H9 (cell line): ENCODE measurements at regions not wholly inside any gene's neighbourhood (a gene's known extent, or its start where the extent isn't known, plus 50 kb on each side); places are given as distances from the start of the nearest gene placed in this dataset.

Experiments
- DNase-seq: peaks from one replicate; pipeline ENCODE4 v3.0.0-alpha.2; 2017
- H2AFZ ChIP-seq: one replicate; pipeline ENCODE4 v1.6.1; 2013; ENCODE audit warnings: mild to moderate bottlenecking, low read length, control low read depth, moderate library complexity
- H2AK5ac ChIP-seq: 2 replicates; pipeline ENCODE4 v1.6.1; 2013; ENCODE audit warnings: low read length, control low read depth, mixed read lengths; ENCODE audit not compliant: insufficient read length
- H2BK120ac ChIP-seq: one replicate; pipeline ENCODE4 v1.6.1; 2013; ENCODE audit warnings: low read depth, mild to moderate bottlenecking, low read length, control low read depth, inconsistent platforms; ENCODE audit not compliant: poor library complexity, severe bottlenecking
- H2BK12ac ChIP-seq: 2 replicates; pipeline ENCODE4 v1.6.1; 2013; ENCODE audit warnings: low read length, control low read depth, mixed read lengths, low read depth; ENCODE audit not compliant: insufficient read length
- H2BK15ac ChIP-seq: 2 replicates; pipeline ENCODE4 v1.6.1; 2013; ENCODE audit warnings: low read depth, low read length, control low read depth
- H2BK20ac ChIP-seq: one replicate; pipeline ENCODE4 v1.6.1; 2013; ENCODE audit warnings: low read depth, mild to moderate bottlenecking, low read length, control low read depth, inconsistent platforms; ENCODE audit not compliant: poor library complexity, severe bottlenecking
- H2BK5ac ChIP-seq: 2 replicates; pipeline ENCODE4 v1.6.1; 2013; ENCODE audit warnings: low read length, control low read depth, mixed read lengths; ENCODE audit not compliant: insufficient read length
- H3K14ac ChIP-seq: 2 replicates; pipeline ENCODE4 v1.6.1; 2013; ENCODE audit warnings: low read length, control low read depth; ENCODE audit not compliant: insufficient read depth
- H3K18ac ChIP-seq: 2 replicates; pipeline ENCODE4 v1.6.1; 2013; ENCODE audit warnings: low read depth, mild to moderate bottlenecking, mixed read lengths, low read length, control low read depth; ENCODE audit not compliant: insufficient read length
- H3K23ac ChIP-seq: 2 replicates; pipeline ENCODE4 v1.6.1; 2013; ENCODE audit warnings: low read length, control low read depth, mixed read lengths, low read depth; ENCODE audit not compliant: insufficient read length
- H3K23me2 ChIP-seq: 2 replicates; pipeline ENCODE4 v1.6.1; 2013; ENCODE audit warnings: low read depth, mild to moderate bottlenecking, mixed read lengths, low read length, control low read depth; ENCODE audit not compliant: insufficient read length, poor library complexity, severe bottlenecking
- H3K27ac ChIP-seq: 2 replicates; pipeline ENCODE4 v1.5.1; 2013; ENCODE audit warnings: low read length, control low read depth, mixed read lengths, low read depth; ENCODE audit not compliant: insufficient read length
- H3K27me3 ChIP-seq: 2 replicates; pipeline ENCODE4 v1.6.1; 2013; ENCODE audit warnings: low read length, control low read depth, inconsistent platforms; ENCODE audit not compliant: insufficient read depth
- H3K4ac ChIP-seq: 2 replicates; pipeline ENCODE4 v1.6.1; 2013; ENCODE audit warnings: low read depth, mild to moderate bottlenecking, control low read depth, inconsistent platforms, low read length, moderate library complexity
- H3K4me1 ChIP-seq: 2 replicates; pipeline ENCODE4 v1.6.1; 2013; ENCODE audit warnings: low read length, control low read depth, inconsistent platforms; ENCODE audit not compliant: insufficient read depth
- H3K4me2 ChIP-seq: 2 replicates; pipeline ENCODE4 v1.6.1; 2013; ENCODE audit warnings: low read length, control low read depth, mixed read lengths; ENCODE audit not compliant: insufficient read length, insufficient read depth
- H3K56ac ChIP-seq: 2 replicates; pipeline ENCODE4 v1.6.1; 2013; ENCODE audit warnings: low read depth, mild to moderate bottlenecking, mixed read lengths, low read length, control low read depth; ENCODE audit not compliant: insufficient read length
- H3K79me1 ChIP-seq: 2 replicates; pipeline ENCODE4 v1.6.1; 2013; ENCODE audit warnings: low read depth, mild to moderate bottlenecking, moderate library complexity, low read length, control low read depth, inconsistent platforms; ENCODE audit not compliant: insufficient read depth, poor library complexity, severe bottlenecking
- H3K79me2 ChIP-seq: 2 replicates; pipeline ENCODE4 v1.6.1; 2013; ENCODE audit warnings: low read length, control low read depth, inconsistent platforms; ENCODE audit not compliant: insufficient read depth
- H3K9ac ChIP-seq: 2 replicates; pipeline ENCODE4 v1.6.1; 2013; ENCODE audit warnings: low read length, control low read depth, mixed read lengths; ENCODE audit not compliant: insufficient read length; ENCODE audit errors: extremely low read depth
- H3K9me3 ChIP-seq: one replicate; pipeline ENCODE4 v1.6.1; 2013; ENCODE audit warnings: low read depth, low read length, inconsistent platforms; ENCODE audit not compliant: control insufficient read depth
- H3T11ph ChIP-seq: one replicate; pipeline ENCODE4 v1.6.1; 2013; ENCODE audit warnings: mild to moderate bottlenecking, low read length, control low read depth, inconsistent platforms
- H4K20me1 ChIP-seq: one replicate; pipeline ENCODE4 v1.6.1; 2013; ENCODE audit not compliant: control insufficient read depth, insufficient read length, insufficient read depth
- H4K5ac ChIP-seq: 2 replicates; pipeline ENCODE4 v1.6.1; 2013; ENCODE audit warnings: low read depth, mild to moderate bottlenecking, mixed read lengths, low read length, control low read depth; ENCODE audit not compliant: insufficient read length
- H4K8ac ChIP-seq: replicated peaks from 2 replicates; pipeline ENCODE4 v1.6.1; 2013; ENCODE audit warnings: low read length, control low read depth, mixed read lengths, low read depth; ENCODE audit not compliant: insufficient read length
- H4K91ac ChIP-seq: 2 replicates; pipeline ENCODE4 v1.6.1; 2013; ENCODE audit warnings: low read depth, mild to moderate bottlenecking, moderate library complexity, mixed read lengths, low read length, control low read depth; ENCODE audit not compliant: insufficient read length
- H3K27ac Mint-ChIP-seq, 3 experiments: 2 replicates in 2 of 3; 3 replicates in 1 of 3; pipeline ENCODE4 v1.8.0; 2020 to 2021; ENCODE audit warnings: mixed read lengths in 3 of 3, mild to moderate bottlenecking in 1 of 3, moderate library complexity in 1 of 3
- H3K27me3 Mint-ChIP-seq: 2 replicates; pipeline ENCODE4 v1.8.0; 2021; ENCODE audit warnings: low read depth, mild to moderate bottlenecking, moderate library complexity, mixed read lengths
- H3K36me3 Mint-ChIP-seq, 3 experiments: 2 replicates in 2 of 3; 3 replicates in 1 of 3; pipeline ENCODE4 v1.8.0; 2020 to 2021; ENCODE audit warnings: low read depth in 3 of 3, mixed read lengths in 3 of 3; ENCODE audit not compliant: insufficient read depth in 1 of 3
- H3K4me1 Mint-ChIP-seq, 2 experiments: 2 replicates each; pipeline ENCODE4 v1.8.0; 2020; ENCODE audit warnings: mixed read lengths in 2 of 2
- H3K4me3 Mint-ChIP-seq, 2 experiments: 2 replicates in 1 of 2; 3 replicates in 1 of 2; pipeline ENCODE4 v1.8.0; 2020 to 2021; ENCODE audit warnings: mild to moderate bottlenecking in 2 of 2, mixed read lengths in 2 of 2, moderate library complexity in 1 of 2
- H3K9me3 Mint-ChIP-seq, 2 experiments: 2 replicates in 1 of 2; 3 replicates in 1 of 2; pipeline ENCODE4 v1.8.0; 2020; ENCODE audit warnings: mild to moderate bottlenecking in 2 of 2, mixed read lengths in 2 of 2, moderate library complexity in 1 of 2
- TF ChIP-seq, protein P1 (sequence below): fragments of 200-600 bp; sonication (generic); conservative IDR thresholded peaks from 3 replicates; pipeline ENCODE4 v1.8.0; 2021; ENCODE audit warnings: antibody characterized with exemption, mild to moderate bottlenecking

DNA sequence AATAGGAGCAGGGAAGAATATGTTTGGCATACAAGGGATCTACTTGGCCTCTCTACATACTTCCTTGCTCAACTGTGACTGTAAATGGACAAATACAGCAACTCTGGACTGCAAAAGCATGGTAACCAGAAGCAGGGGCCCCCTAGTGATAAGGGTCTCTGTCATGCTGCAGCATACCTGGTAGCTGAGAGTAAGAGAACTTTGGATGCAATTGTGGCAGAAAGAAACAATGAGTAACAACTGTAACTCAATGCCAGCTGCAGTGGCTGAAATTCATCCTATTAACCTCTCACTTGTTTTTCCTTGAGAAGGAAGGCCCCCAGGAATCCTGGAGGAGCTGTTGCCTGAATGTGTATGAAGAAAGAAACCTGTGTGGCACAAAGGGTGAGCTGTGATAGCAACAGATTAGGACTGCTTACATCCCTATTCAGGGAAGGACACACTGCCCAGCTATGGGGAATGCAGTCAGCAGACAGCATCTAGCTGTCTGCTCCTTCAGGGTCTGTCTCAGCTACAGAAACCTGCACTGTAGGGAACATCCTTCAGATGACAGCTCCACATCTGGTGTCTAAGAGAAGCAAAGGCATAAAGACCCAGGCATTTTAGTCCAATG, 468.1 kb upstream of the ACTBL2 start:
- no peaks in the 10 kb centered on the region for H3K79me1 ChIP-seq
- H3K4me3 Mint-ChIP-seq: no peak overlapping the region
- H2AK5ac ChIP-seq: no peak overlapping the region
- H4K91ac ChIP-seq: no peak overlapping the region
- no peak overlapping the region for H2BK120ac ChIP-seq
- H3K27ac Mint-ChIP-seq: peak overlapping the region; percentile 44 to 75 (median 44); a peak in 1 of 7 replicates
- H2BK20ac ChIP-seq: no peak overlapping the region
- no peak overlapping the region for H3K56ac ChIP-seq
- H3K79me2 ChIP-seq: no peaks in the 10 kb centered on the region
- H2BK15ac ChIP-seq: no peak overlapping the region
- TF ChIP-seq, protein P1, sequence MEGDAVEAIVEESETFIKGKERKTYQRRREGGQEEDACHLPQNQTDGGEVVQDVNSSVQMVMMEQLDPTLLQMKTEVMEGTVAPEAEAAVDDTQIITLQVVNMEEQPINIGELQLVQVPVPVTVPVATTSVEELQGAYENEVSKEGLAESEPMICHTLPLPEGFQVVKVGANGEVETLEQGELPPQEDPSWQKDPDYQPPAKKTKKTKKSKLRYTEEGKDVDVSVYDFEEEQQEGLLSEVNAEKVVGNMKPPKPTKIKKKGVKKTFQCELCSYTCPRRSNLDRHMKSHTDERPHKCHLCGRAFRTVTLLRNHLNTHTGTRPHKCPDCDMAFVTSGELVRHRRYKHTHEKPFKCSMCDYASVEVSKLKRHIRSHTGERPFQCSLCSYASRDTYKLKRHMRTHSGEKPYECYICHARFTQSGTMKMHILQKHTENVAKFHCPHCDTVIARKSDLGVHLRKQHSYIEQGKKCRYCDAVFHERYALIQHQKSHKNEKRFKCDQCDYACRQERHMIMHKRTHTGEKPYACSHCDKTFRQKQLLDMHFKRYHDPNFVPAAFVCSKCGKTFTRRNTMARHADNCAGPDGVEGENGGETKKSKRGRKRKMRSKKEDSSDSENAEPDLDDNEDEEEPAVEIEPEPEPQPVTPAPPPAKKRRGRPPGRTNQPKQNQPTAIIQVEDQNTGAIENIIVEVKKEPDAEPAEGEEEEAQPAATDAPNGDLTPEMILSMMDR: no peak
- H2BK12ac ChIP-seq: peak overlapping the region; percentile 33
- no peak overlapping the region for H3T11ph ChIP-seq
- no peaks in the 10 kb centered on the region for H4K20me1 ChIP-seq
- no peaks in the 10 kb centered on the region for H3K23me2 ChIP-seq
- no peak overlapping the region for H4K8ac ChIP-seq
- H3K9me3 Mint-ChIP-seq: no peaks in the 10 kb centered on the region; a peak in 1 of 5 replicates
- no peak overlapping the region for H4K5ac ChIP-seq
- H3K27me3 ChIP-seq: no peaks in the 10 kb centered on the region
- no peaks in the 10 kb centered on the region; a peak in 1 of 7 replicates for H3K36me3 Mint-ChIP-seq
- H3K4ac ChIP-seq: no peak overlapping the region
- no peaks in the 10 kb centered on the region for H3K9me3 ChIP-seq
- H3K23ac ChIP-seq: no peak overlapping the region
- no peak overlapping the region for H2AFZ ChIP-seq
- DNase-seq: peak; percentile 31
- H2BK5ac ChIP-seq: no peak overlapping the region
- peaks cover 4% of the 10 kb centered on the region for H3K4me1 ChIP-seq
- H3K4me2 ChIP-seq: no peak overlapping the region
- H3K27ac ChIP-seq: no peak overlapping the region
- no peak overlapping the region for H3K18ac ChIP-seq
- H3K4me1 Mint-ChIP-seq: peaks cover 9 to 10% of the 10 kb centered on the region in 2 experiments; a peak in 3 of 4 replicates
- H3K14ac ChIP-seq: no peak overlapping the region
- no peaks in the 10 kb centered on the region for H3K27me3 Mint-ChIP-seq
- H3K9ac ChIP-seq: no peak overlapping the region
